Kidney epithelial cell (primary cell): ENCODE measurements at regions not wholly inside any gene's neighbourhood (a gene's known extent, or its start where the extent isn't known, plus 50 kb on each side); places are given as distances from the start of the nearest gene placed in this dataset.
"Not testable (repeated sequence)": the region's sequence is repeated elsewhere in the genome, so short reads cannot be mapped to it uniquely, and the experiment has no call there.

ENCODE experiments used
- DNase-seq: peaks from one replicate; pipeline ENCODE4 v3.0.0-alpha.2; 2010; ENCODE audit warnings: low read depth
- H3K27me3 ChIP-seq: 2 replicates; pipeline ENCODE4 v1.6.0; 2011; ENCODE audit warnings: low read length; ENCODE audit not compliant: control insufficient read depth, insufficient read depth
- H3K36me3 ChIP-seq: 2 replicates; pipeline ENCODE4 v1.5.1; 2011; ENCODE audit warnings: low read length; ENCODE audit not compliant: control insufficient read depth, insufficient read depth
- H3K4me3 ChIP-seq: 2 replicates; pipeline ENCODE4 v1.5.1; 2011; ENCODE audit warnings: low read depth, mild to moderate bottlenecking, control low read depth, low read length
- TF ChIP-seq, protein P1 (sequence below): IDR thresholded peaks from 2 replicates; pipeline ENCODE4 v1.5.1; 2011; ENCODE audit warnings: mild to moderate bottlenecking, moderate library complexity, low read length, control low read depth, inconsistent platforms; ENCODE audit not compliant: insufficient read depth, poor library complexity, severe bottlenecking

DNA sequence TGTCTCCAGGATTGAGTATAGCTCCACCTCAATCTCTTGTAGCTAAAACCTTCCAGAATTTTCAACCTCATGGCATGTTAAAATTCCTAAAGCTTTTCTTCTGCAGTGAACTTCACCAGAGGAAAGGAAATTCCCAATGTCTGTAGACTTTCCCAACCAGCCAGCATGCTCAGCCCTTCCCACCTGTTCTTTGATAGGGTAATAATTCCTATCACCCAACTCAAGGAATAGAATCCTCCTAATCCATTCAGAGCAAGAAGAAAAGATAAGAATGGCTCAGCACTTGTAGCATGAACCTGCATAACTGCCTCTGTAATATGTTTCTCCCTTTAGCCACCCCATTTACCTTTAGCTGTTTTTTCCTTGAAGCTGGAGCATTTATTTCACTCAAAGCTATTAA, 301.8 kb upstream of the GADL1 start:
- Histone ChIP-seq H3K27me3 (no peaks in the 10 kb centered on the region), H3K36me3 (no peaks in the 10 kb centered on the region), H3K4me3 (no peak overlapping the region)
- no peak for DNase-seq
- TF ChIP-seq, protein P1, sequence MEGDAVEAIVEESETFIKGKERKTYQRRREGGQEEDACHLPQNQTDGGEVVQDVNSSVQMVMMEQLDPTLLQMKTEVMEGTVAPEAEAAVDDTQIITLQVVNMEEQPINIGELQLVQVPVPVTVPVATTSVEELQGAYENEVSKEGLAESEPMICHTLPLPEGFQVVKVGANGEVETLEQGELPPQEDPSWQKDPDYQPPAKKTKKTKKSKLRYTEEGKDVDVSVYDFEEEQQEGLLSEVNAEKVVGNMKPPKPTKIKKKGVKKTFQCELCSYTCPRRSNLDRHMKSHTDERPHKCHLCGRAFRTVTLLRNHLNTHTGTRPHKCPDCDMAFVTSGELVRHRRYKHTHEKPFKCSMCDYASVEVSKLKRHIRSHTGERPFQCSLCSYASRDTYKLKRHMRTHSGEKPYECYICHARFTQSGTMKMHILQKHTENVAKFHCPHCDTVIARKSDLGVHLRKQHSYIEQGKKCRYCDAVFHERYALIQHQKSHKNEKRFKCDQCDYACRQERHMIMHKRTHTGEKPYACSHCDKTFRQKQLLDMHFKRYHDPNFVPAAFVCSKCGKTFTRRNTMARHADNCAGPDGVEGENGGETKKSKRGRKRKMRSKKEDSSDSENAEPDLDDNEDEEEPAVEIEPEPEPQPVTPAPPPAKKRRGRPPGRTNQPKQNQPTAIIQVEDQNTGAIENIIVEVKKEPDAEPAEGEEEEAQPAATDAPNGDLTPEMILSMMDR, result no peak

DNA sequence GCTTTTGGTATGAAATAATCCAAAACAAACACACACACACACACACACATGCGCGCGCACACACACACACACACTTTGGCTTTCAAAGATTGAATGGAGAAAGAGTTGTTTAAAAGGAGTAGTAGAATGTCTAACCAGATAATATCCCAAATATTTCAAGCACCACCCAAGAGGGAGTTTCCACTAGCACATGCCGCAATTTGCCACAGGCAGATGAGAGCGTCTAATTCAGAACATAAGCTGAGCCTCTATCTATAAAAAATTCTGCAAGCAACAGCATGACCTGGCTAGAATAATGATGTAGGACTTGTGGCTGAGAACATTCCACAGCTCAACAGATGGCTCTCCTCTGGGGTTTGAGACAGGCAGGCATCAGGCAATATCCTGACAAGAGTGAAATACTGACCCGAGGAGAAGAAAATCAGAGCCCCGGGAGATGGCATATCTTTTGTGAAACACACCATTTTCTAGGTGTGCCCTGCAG, 302.5 kb upstream of the GADL1 start:
- TF ChIP-seq, protein P1, result no peak
- Histone ChIP-seq H3K27me3 (no peaks in the 10 kb centered on the region), H3K4me3 (no peak overlapping the region), H3K36me3 (no peaks in the 10 kb centered on the region)
- no peak for DNase-seq

DNA sequence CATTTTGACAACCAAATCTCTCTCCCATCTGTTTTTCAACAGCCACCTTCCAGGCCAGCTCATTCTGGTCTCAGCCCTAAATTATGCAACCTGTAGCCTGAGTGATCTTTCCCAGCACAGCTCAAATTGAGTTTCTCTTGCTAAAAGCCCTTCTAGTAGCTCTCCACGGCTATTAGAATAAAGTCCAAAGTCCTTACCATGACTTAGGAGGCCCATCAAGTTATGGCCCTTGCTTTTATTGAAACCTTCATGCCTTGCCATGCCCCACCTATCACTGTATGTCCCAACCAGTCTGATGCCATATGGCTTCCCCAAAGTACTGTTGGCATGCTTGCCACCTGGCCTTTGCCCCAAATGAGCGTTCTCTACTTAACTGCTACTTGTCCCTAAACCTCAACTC, 303.5 kb upstream of the GADL1 start:
- H3K4me3 ChIP-seq, result no peak overlapping the region
- TF ChIP-seq, protein P1, result no peak
- no peaks in the 10 kb centered on the region for H3K27me3 ChIP-seq
- no peaks in the 10 kb centered on the region for H3K36me3 ChIP-seq
- no peak for DNase-seq

DNA sequence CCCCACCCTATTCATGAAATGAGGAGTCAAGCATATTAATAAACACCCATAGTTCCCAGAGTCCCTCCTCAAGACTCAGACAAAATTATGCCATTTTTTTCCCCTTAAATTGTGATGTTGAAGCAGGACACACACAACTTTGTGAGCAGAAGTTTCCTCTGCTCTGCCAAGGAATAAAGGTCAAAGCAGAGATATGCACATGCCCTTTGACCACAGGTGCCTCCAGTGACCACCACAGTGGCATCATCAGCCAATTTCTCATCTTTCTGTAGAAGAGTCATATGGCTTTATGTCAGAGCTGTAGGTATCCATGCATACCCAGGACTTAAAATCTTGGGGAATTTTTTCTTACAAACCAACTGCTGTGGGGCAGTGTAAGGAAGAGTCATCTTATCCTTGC, 304.4 kb upstream of the GADL1 start:
- no peak for DNase-seq
- TF ChIP-seq, protein P1, result no peak
- H3K27me3 ChIP-seq, result no peaks in the 10 kb centered on the region
- no peak overlapping the region for H3K4me3 ChIP-seq
- H3K36me3 ChIP-seq, result no peaks in the 10 kb centered on the region

DNA sequence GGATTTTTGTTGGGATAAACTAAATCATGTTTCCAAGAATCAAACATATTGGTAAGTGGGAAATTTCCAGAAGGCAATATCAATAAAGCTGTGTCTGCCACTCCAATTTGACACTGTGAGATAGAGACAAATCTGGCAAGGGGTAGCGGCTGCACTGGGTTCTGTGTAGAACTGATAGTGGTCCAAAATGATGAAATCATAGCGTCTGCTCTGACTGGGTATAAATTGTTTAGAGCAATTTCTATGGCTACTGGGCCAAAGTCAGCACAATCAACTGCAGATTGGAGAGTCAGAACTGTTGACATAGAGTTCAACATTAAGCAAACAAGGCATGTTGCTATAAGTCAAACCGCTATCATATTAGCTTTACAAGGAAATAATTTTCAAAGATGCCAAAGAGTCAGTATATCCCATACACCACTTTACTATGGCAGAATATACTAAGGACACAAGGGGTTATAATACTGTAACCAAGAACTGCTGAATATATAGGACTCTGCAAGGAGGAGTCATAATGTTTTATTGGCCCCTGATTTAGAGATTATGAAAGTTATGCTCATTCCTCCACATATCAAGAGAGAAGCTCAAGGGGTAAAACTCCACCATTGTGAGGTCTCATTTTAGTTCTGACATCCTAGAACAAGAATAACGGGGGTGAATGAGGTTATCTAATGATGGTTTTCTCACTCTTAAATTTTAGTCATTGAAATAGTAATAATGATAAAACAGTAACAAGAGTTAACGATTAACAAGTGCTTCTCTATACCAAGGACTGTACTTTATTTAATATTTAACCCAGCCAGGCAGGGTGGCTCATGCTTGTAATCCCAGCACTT, 309.7 kb upstream of the GADL1 start:
- DNase-seq, result no peak
- Histone ChIP-seq H3K27me3 (no peaks in the 10 kb centered on the region), H3K4me3 (no peak overlapping the region), H3K36me3 (no peaks in the 10 kb centered on the region)
- TF ChIP-seq, protein P1, result no peak

DNA sequence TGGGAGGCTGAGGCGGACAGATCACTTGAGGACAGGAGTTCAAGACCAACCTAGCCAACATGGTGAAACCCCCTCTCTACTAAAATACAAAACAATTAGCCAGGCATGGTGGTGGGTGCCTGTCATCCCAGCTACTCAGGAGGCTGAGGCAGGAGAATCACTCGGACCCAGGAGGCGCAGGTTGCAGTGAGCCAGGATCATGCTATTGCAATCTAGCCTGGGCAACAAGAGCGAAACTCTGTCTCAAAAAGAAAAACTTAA, 310.3 kb upstream of the GADL1 start:
- DNase-seq, H3K36me3 ChIP-seq, H3K4me3 ChIP-seq, H3K27me3 ChIP-seq: not testable (repeated sequence)
